Endothelial cell of umbilical vein (primary cell): ENCODE measurements at regions not wholly inside any gene's neighbourhood (a gene's known extent, or its start where the extent isn't known, plus 50 kb on each side); places are given as distances from the start of the nearest gene placed in this dataset.

Experiments
- EZH2 ChIP-seq: IDR thresholded peaks from 2 replicates; pipeline ENCODE4 v1.6.1; 2012; ENCODE audit warnings: borderline replicate concordance, low read depth, mild to moderate bottlenecking, moderate library complexity, low read length, inconsistent platforms; ENCODE audit not compliant: severe bottlenecking
- POLR2A ChIP-seq: IDR thresholded peaks from 2 replicates; pipeline ENCODE4 v1.6.1; 2012; ENCODE audit warnings: low read depth, mild to moderate bottlenecking, control low read depth, low read length
- POLR2AphosphoS5 ChIP-seq: IDR thresholded peaks from 2 replicates; pipeline ENCODE4 v1.6.1; 2012; ENCODE audit warnings: low read depth, mild to moderate bottlenecking, control low read depth, low read length, moderate library complexity; ENCODE audit not compliant: insufficient read depth
- TF ChIP-seq, protein P1 (sequence below), 2 donors: IDR thresholded peaks; 1 replicate in 1 of 2; 2 replicates in 1 of 2; pipeline ENCODE4 v1.5.1; 2011; ENCODE audit warnings: low read length in 2 of 2, mild to moderate bottlenecking in 2 of 2, moderate library complexity in 2 of 2, control low read depth in 1 of 2, inconsistent platforms in 1 of 2, low read depth in 1 of 2; ENCODE audit not compliant: insufficient read depth in 1 of 2; ENCODE audit errors: extremely low read depth in 1 of 2
- TF ChIP-seq, protein P2 (sequence below): IDR thresholded peaks from 2 replicates; pipeline ENCODE4 v1.6.1; 2011; ENCODE audit not compliant: insufficient read depth, insufficient read length

DNA sequence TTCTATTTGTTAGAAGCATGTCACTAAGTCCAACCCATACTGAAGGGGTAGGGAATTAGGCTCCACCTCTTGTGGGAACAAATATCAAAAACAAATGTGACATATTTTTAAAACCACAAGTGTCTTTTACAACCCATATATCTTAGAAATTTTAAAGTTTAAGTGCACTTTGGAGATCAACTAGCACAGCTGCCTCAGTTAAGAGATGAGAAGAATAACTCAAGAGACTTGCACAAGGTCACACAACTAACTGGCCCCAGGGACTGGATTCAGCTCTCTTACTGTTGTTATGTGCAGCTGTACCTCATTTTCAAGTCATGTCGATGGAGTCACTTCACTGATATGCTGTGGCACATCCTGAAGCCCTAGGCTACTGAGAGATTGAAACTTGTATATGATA, 102.9 kb upstream of the BMP2 start:
- TF ChIP-seq, protein P1, sequence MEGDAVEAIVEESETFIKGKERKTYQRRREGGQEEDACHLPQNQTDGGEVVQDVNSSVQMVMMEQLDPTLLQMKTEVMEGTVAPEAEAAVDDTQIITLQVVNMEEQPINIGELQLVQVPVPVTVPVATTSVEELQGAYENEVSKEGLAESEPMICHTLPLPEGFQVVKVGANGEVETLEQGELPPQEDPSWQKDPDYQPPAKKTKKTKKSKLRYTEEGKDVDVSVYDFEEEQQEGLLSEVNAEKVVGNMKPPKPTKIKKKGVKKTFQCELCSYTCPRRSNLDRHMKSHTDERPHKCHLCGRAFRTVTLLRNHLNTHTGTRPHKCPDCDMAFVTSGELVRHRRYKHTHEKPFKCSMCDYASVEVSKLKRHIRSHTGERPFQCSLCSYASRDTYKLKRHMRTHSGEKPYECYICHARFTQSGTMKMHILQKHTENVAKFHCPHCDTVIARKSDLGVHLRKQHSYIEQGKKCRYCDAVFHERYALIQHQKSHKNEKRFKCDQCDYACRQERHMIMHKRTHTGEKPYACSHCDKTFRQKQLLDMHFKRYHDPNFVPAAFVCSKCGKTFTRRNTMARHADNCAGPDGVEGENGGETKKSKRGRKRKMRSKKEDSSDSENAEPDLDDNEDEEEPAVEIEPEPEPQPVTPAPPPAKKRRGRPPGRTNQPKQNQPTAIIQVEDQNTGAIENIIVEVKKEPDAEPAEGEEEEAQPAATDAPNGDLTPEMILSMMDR (IDR thresholded peaks at IDR 0.05; ENCODE audit: extremely low read depth in 1 of 2, insufficient read depth in 1 of 2, low read depth in 1 of 2, low read length in 2 of 2): no peak
- TF ChIP-seq POLR2AphosphoS5 (no peak), POLR2A (no peak), EZH2 (no peak)
- TF ChIP-seq, protein P2, sequence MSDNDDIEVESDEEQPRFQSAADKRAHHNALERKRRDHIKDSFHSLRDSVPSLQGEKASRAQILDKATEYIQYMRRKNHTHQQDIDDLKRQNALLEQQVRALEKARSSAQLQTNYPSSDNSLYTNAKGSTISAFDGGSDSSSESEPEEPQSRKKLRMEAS: no peak
